ENCODE measurements at regions not wholly inside any gene's neighbourhood (a gene's known extent, or its start where the extent isn't known, plus 50 kb on each side); places are given as distances from the start of the nearest gene placed in this dataset.
A peak's percentile ranks its signal among the peaks of the same experiment; 100 is the strongest.

GRCh38 chr14:45990252-45990651 lies 661.3 kb downstream of the RPL10L start:
- no peak overlapping the region for H2BK5ac ChIP-seq (ENCODE audit: low read depth, low read length)
- H3K18ac ChIP-seq (ENCODE audit: extremely low read depth, low read length) = no peak overlapping the region
- 84% methylated on average over 3 of the region's 3 CpGs; no CpG with 5 or more reads in 1 of the 2 experiments for WGBS, 2 experiments (ENCODE audit: extremely low coverage in 1 of 2, insufficient coverage in 1 of 2, insufficient read length in 1 of 2, insufficient replicate concordance in 2 of 2, low coverage in 1 of 2, low lambda C conversion rate in 2 of 2, missing lambda C conversion rate in 1 of 2)

More at GRCh38 chr14:45990252-45990651, 661.3 kb downstream of the RPL10L start:
- no peak overlapping the region for H2BK120ac ChIP-seq (replicated peaks; ENCODE audit: low read depth, low read length)
- no peaks in the 10 kb centered on the region for H3K27me3 ChIP-seq (replicated peaks in 1 of 4; ENCODE audit: control insufficient read depth in 3 of 4, extremely low read depth in 1 of 4, insufficient read depth in 3 of 4, low read length in 3 of 4)
- no peak overlapping the region for H3K9ac ChIP-seq (replicated peaks in 1 of 4; ENCODE audit: extremely low read depth in 1 of 4, low read depth in 3 of 4, low read length in 3 of 4)
- POLR2A ChIA-PET (ENCODE audit: partially characterized antibody) = interaction anchor here (0.6 kb wide), 1 partner anchor 391 kb away, joined by 6 read pairs; no protein-coding TSS in a partner anchor
- no peak overlapping the region for H2AK5ac ChIP-seq (ENCODE audit: low read depth, low read length)
- no peak overlapping the region for H4K8ac ChIP-seq (ENCODE audit: extremely low read depth, insufficient read depth, low read length)
- no peaks in the 10 kb centered on the region for H3K4me1 ChIP-seq (replicated peaks in 1 of 4; ENCODE audit: control insufficient read depth in 3 of 4, insufficient read depth in 4 of 4, low read length in 3 of 4)
- no peaks in the 10 kb centered on the region for H4K20me1 ChIP-seq (replicated peaks in 1 of 2; ENCODE audit: control insufficient read depth in 1 of 2, insufficient read depth in 2 of 2, low read length in 2 of 2)
- H3K23me2 ChIP-seq (ENCODE audit: low read depth, low read length) = no peaks in the 10 kb centered on the region
- FAIRE-seq = no peak
- CTCF ChIA-PET (ENCODE audit: partially characterized antibody) = interaction anchor here (0.5 to 1.0 kb wide), 6 partner anchors 10 to 347 kb away, joined by 3 to 6 read pairs (median 4); no protein-coding TSS in a partner anchor
- no peak overlapping the region for H2AFZ ChIP-seq (ENCODE audit: low read length)
- peak in 1 of 3 experiments; percentile 43; a peak in 1 of 4 replicates for TF ChIP-seq CTCF (IDR thresholded peaks at IDR 0.05; ENCODE audit: control extremely low read depth in 1 of 3, insufficient read depth in 1 of 3, low read depth in 1 of 3, low read length in 3 of 3)
- no peak for TF ChIP-seq ATF2 (IDR thresholded peaks at IDR 0.05; ENCODE audit: low read length)
- no peaks in the 10 kb centered on the region for H3K79me2 ChIP-seq (ENCODE audit: control insufficient read depth in 1 of 2, insufficient read depth in 2 of 2, low read length in 2 of 2)
- H3K56ac ChIP-seq (replicated peaks; ENCODE audit: insufficient read length, low read depth, low read length) = no peak overlapping the region
- DNase-seq (ENCODE audit: low read depth in 1 of 2, low spot score in 2 of 2) = no peak
- H3K4me3 ChIP-seq (ENCODE audit: extremely low read depth in 1 of 4, insufficient read depth in 2 of 4, low read depth in 3 of 4, low read length in 4 of 4) = no peak overlapping the region
- H3K4me2 ChIP-seq (ENCODE audit: insufficient read depth in 1 of 2, low read depth in 2 of 2, low read length in 2 of 2) = no peak overlapping the region
- no peaks in the 10 kb centered on the region for H3K9me3 ChIP-seq (ENCODE audit: insufficient read depth in 2 of 2, low read depth in 1 of 2, low read length in 1 of 2)
- H3K23ac ChIP-seq (ENCODE audit: insufficient read length) = no peak overlapping the region
- H3K36me3 ChIP-seq (ENCODE audit: control insufficient read depth in 2 of 4, insufficient read depth in 4 of 4, low read length in 3 of 4) = no peaks in the 10 kb centered on the region
- H3K14ac ChIP-seq (ENCODE audit: insufficient read length) = no peak overlapping the region
- no peaks in the 10 kb centered on the region for H3K79me1 ChIP-seq (ENCODE audit: low read depth, low read length)
- no peak overlapping the region for H2BK20ac ChIP-seq (ENCODE audit: low read length)
- H4K5ac ChIP-seq (ENCODE audit: insufficient read length, low read depth, low read length) = no peak overlapping the region
- H3K27ac ChIP-seq (ENCODE audit: low read depth, low read length) = no peak overlapping the region
- H4K91ac ChIP-seq (replicated peaks; ENCODE audit: insufficient read length, low read length) = no peak overlapping the region
- no peak overlapping the region for H2BK15ac ChIP-seq (ENCODE audit: low read length)
- H2BK12ac ChIP-seq (ENCODE audit: low read depth, low read length) = no peak overlapping the region
- H3K4ac ChIP-seq (replicated peaks; ENCODE audit: insufficient read length, low read depth, low read length) = no peak overlapping the region

All from H1 (cell line).